ENCODE measurements at regions not wholly inside any gene's neighbourhood (a gene's known extent, or its start where the extent isn't known, plus 50 kb on each side); places are given as distances from the start of the nearest gene placed in this dataset.

DNA sequence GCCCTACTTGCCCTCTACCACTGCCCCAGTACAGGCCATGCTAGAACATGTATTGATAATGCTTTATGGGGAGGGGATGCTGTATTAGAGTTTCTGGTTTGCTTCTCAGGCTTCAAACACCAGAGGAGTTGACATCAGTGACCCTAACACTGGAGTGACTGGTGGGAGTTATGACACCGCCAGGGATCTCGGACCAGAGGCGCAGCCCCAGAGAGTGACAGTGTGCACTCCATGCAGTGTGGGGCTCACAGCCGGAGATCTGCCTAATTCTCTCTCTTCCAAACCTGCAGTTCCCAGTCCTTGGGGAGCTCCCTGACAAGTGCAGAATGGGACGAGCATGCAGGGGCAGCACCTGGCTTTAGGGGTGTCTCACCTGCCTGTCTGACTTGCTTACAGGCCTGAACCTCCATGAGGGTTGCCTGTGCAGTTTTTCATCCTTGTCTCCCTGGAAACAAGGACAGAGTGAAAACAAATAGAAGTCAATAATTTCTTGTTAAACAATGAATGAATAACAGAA lies 244.9 kb upstream of the MYT1L start:
- no peak for DNase-seq

- DNase-seq = no peak
Observed at GRCh38 chr2:2575181-2575577, 244.1 kb upstream of the MYT1L start.

- DNase-seq = no peak
Observed at GRCh38 chr2:2574401-2575180, 243.5 kb upstream of the MYT1L start.

DNA sequence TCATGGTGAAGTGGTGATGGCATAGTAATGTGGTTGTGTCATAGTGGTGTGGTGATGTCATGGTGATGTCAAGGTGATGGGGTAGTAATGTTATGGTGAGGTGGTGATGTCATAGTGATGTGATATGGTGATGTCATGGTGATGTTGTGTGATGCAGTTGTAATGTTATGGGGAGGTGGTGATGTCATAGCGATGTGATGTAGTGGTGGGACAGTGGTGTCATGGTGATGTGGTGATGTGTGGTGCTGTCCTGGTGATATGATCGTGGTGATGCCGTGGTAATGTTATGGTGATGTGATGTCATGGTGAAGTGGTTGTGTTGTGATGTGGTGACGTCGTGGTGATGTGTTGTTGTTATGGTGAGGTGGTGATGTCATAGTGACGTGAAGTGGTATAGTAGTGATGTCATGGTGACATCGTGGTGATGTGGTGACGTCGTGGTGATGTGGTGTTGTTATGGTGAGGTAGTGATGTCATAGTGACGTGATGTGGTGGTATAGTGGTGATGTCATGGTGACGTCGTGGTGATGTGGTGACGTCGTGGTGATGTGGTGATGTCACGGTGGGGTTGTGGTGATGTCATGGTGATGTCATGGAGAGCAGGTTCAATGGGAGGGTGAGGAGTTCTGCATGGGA lies 242.7 kb upstream of the MYT1L start:
- no peak for DNase-seq

GRCh38 chr2:2573205-2573604 lies 242.1 kb upstream of the MYT1L start:
- DNase-seq = no peak

DNA sequence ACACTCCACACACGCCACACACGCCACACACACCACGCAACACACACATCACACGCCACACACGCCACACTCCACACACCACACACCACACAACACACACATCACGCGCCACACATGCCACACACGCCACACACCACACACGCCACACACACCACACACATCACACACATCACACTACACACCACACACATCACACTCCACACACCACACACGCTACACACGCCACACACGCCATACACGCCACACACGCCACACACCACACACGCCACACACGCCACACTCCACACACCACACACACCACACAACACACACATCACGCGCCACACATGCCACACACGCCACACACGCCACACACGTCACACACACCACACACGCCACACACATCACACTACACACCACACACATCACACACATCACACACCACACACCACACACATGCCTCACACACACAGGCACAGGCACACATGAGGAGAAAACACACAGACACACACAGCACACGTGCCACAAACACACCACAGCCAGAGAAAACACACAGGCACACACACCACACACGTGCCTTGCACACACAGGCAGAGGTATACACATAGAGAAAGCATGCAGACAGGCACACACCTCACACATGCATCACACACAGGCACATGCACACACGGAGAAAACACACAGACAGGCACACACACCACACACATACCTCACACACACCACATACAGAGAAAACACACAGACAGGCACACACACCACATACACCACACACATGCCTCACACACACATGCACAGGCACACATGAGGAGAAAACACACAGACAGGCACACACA lies 241.5 kb upstream of the MYT1L start:
- DNase-seq = no peak

- DNase-seq = no peak
Observed at GRCh38 chr2:2571301-2572150, 240.5 kb upstream of the MYT1L start.

DNA sequence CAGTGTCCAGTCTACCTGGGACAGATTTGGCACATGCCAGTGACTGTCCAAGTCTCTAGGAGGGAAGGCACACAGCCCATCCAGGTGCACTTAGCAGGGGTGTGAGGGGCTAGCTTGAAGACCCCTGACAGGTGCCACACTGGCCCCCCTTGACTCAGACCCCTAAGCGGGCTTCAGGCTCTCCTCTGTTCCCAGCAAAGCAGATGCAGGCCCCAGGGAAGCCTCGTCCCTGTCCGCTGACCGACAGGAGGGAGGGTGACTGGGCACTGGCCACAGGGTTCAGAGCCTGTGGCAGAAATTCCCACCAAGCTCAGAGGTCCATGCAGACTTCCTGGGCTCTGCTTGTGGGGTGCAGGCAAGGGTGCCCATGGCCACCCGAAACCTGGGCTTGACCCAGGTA lies 239.8 kb upstream of the MYT1L start:
- no peak for DNase-seq

GRCh38 chr2:2570360-2570759 lies 239.3 kb upstream of the MYT1L start:
- no peak for DNase-seq

GRCh38 chr2:2569836-2570235 lies 238.8 kb upstream of the MYT1L start:
- DNase-seq = no peak

GRCh38 chr2:2569306-2569705 lies 238.2 kb upstream of the MYT1L start:
- no peak for DNase-seq

DNA sequence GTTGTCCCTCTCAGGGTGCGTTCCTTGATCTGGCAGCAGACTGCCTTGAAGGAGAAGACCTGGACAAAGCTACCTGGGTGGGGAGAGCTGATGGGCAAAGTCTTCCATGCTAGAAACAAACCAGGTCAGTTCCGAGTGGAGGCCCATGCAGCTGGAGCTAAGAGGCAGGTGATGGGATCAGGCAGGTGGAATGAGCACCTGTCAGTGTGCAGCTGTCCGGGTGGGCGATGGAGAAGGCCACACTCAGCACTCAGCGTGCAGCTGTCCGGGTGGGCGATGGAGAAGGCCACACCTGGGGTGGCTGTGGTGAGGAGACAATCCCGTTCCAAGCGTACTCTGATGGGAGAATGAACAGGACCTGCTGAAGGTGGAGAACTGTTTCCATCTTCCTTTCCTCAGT lies 237.3 kb upstream of the MYT1L start:
- no peak for DNase-seq

GRCh38 chr2:2567776-2568175 lies 236.7 kb upstream of the MYT1L start:
- DNase-seq = no peak

- DNase-seq = no peak
Observed at GRCh38 chr2:2566396-2567323, 235.6 kb upstream of the MYT1L start.

DNA sequence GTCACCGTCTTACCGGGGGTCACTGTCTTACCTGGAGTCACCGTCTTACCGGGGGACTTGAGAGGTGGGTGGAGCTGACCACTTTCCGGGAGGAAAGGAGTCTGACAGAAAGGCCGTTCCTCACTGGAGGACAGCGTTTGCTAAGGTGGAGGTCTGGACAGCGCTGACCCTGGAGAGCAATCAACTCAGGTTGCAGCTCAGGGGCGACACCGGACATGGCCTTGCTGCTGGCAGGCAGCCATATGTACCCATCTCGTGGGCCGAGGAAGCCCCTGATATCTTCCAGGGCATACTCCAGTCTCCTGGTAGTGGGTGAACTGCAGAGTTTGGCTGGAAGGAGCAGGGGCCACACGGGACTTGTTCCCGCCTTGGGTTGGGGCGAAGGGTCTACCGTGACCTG lies 234.6 kb upstream of the MYT1L start:
- DNase-seq = no peak

DNA sequence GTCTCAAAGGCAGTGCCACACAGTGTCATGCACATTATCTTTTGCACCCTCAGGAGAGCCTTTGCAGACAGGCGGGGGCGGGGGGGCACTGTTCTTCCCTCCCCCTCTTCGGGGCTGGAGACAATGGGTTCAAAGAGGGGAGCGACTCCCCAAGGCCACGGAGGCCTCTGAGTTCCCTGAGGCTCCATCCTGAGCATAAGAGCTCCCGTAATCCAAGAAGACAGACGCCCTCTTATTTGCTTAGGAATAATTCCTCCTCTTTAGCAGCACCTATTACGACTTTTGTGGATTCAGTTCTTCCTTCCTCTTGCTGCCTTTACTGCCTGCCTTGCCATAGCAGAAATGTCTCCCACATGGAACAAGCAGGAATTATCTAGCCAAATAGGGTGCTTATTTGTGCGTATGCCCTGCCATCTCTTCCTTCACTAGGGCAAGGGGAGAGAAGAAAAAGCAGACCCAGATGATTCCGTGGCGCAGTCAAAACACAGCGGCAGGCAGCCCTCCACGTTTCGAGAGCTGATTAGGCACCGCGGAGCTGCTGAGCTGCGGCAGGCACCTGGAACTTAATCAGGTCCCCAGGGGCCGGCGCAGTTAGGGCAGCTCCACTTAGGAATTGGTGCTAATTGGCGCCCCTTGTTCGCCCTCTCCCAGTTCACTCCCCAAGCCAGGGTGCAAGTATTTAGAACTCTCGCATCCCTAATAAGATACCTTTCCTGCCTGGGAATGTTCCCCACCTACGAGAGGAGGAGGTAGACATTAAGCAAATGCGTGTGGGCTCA lies 233.4 kb upstream of the MYT1L start:
- DNase-seq = peak in 2 of 51 donors; percentile 10 to 22

GRCh38 chr2:2563309-2563860 lies 232.3 kb upstream of the MYT1L start:
- DNase-seq = no peak

- no peak for DNase-seq
Observed at GRCh38 chr2:2562867-2563266, 231.8 kb upstream of the MYT1L start.

Data from hypothalamus (tissue), 51 donors.